ENCODE measurements at regions not wholly inside any gene's neighbourhood (a gene's known extent, or its start where the extent isn't known, plus 50 kb on each side); places are given as distances from the start of the nearest gene placed in this dataset.

- no peak for FAIRE-seq
- no peaks in the 10 kb centered on the region for H4K20me1 ChIP-seq (ENCODE audit: control insufficient read depth, extremely low read depth, insufficient read depth, low read length)
- no peak overlapping the region for H3K4me2 ChIP-seq (ENCODE audit: control insufficient read depth, extremely low read depth, insufficient read depth, low read depth, low read length)
- TF ChIP-seq, protein P1, sequence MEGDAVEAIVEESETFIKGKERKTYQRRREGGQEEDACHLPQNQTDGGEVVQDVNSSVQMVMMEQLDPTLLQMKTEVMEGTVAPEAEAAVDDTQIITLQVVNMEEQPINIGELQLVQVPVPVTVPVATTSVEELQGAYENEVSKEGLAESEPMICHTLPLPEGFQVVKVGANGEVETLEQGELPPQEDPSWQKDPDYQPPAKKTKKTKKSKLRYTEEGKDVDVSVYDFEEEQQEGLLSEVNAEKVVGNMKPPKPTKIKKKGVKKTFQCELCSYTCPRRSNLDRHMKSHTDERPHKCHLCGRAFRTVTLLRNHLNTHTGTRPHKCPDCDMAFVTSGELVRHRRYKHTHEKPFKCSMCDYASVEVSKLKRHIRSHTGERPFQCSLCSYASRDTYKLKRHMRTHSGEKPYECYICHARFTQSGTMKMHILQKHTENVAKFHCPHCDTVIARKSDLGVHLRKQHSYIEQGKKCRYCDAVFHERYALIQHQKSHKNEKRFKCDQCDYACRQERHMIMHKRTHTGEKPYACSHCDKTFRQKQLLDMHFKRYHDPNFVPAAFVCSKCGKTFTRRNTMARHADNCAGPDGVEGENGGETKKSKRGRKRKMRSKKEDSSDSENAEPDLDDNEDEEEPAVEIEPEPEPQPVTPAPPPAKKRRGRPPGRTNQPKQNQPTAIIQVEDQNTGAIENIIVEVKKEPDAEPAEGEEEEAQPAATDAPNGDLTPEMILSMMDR (optimal IDR thresholded peaks at IDR 0.05 in 1 of 3, IDR thresholded peaks at IDR 0.05 in 1 of 3, conservative IDR thresholded peaks at IDR 0.05 in 1 of 3; ENCODE audit: extremely low read depth in 1 of 3, insufficient read depth in 2 of 3, low read length in 3 of 3): no peak
- no peak for TF ChIP-seq EZH2 (IDR thresholded peaks at IDR 0.05; ENCODE audit: low read length)
- no peak overlapping the region for H2AFZ ChIP-seq (ENCODE audit: control insufficient read depth, low read length)
- H3K4me1 ChIP-seq (ENCODE audit: control insufficient read depth, extremely low read depth, insufficient read depth, low read length): no peaks in the 10 kb centered on the region
- no peaks in the 10 kb centered on the region for H3K27me3 ChIP-seq (ENCODE audit: control insufficient read depth, extremely low read depth, insufficient read depth, low read length)
- no peak overlapping the region for H3K9ac ChIP-seq (ENCODE audit: control insufficient read depth, extremely low read depth, insufficient read depth, low read length)
- H3K4me3 ChIP-seq (ENCODE audit: control insufficient read depth in 2 of 3, extremely low read depth in 1 of 3, insufficient read depth in 2 of 3, low read depth in 1 of 3, low read length in 3 of 3): no peak overlapping the region
- H3K36me3 ChIP-seq (ENCODE audit: control insufficient read depth in 2 of 2, extremely low read depth in 1 of 2, insufficient read depth in 2 of 2, low read length in 2 of 2): no peaks in the 10 kb centered on the region
- H3K9me1 ChIP-seq (ENCODE audit: control insufficient read depth, extremely low read depth, insufficient read depth, low read length): no peaks in the 10 kb centered on the region
- H3K9me3 ChIP-seq (ENCODE audit: control insufficient read depth, low read depth, low read length): no peaks in the 10 kb centered on the region
- H3K79me2 ChIP-seq (ENCODE audit: control insufficient read depth, insufficient read depth, low read length): no peaks in the 10 kb centered on the region
- DNase-seq (ENCODE audit: low read depth, low spot score): no peak
- no peak overlapping the region for H3K27ac ChIP-seq (ENCODE audit: control insufficient read depth, insufficient read depth, low read length)
- dilution Hi-C loops (cut with MboI; ENCODE audit: extremely low pct_ligation_motif_present, low sequenced_read_pairs): no loop called here
Measured at GRCh38 chr4:74559853-74560252, 114.9 kb downstream of the AREG start.

DNA sequence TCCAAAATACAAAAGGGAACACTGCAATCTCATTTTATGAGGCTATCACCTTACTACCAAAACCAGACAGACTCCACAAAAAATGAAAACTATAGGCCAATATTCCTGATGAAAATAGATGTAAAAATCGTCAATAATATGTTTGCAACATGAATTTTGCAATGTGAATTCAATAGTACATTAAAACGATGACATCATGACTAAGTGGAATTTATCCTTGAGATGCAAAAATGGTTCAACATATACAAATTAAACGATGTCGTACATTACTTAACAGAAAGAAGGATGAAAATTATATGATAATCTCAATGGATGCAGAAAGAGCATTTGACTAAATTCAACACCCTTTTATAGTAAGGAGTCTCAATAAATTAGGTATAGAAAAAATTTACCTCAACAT is 123.0 kb downstream of the AREG start:
- TF ChIP-seq EZH2 (IDR thresholded peaks at IDR 0.05; ENCODE audit: low read length): no peak
- TF ChIP-seq, protein P1 (optimal IDR thresholded peaks at IDR 0.05 in 1 of 3, IDR thresholded peaks at IDR 0.05 in 1 of 3, conservative IDR thresholded peaks at IDR 0.05 in 1 of 3; ENCODE audit: extremely low read depth in 1 of 3, insufficient read depth in 2 of 3, low read length in 3 of 3): no peak
- DNase-seq (ENCODE audit: low read depth, low spot score) (no peak), FAIRE-seq (no peak)
- dilution Hi-C loops (cut with MboI; ENCODE audit: extremely low pct_ligation_motif_present, low sequenced_read_pairs): no loop called here
- Histone ChIP-seq H2AFZ (ENCODE audit: control insufficient read depth, low read length) (no peak overlapping the region), H3K9me3 (ENCODE audit: control insufficient read depth, low read depth, low read length) (no peaks in the 10 kb centered on the region), H3K4me2 (ENCODE audit: control insufficient read depth, extremely low read depth, insufficient read depth, low read depth, low read length) (no peak overlapping the region), H3K9me1 (ENCODE audit: control insufficient read depth, extremely low read depth, insufficient read depth, low read length) (no peaks in the 10 kb centered on the region), H3K27ac (ENCODE audit: control insufficient read depth, insufficient read depth, low read length) (no peak overlapping the region), H3K4me3 (ENCODE audit: control insufficient read depth in 2 of 3, extremely low read depth in 1 of 3, insufficient read depth in 2 of 3, low read depth in 1 of 3, low read length in 3 of 3) (no peak overlapping the region), H3K79me2 (ENCODE audit: control insufficient read depth, insufficient read depth, low read length) (no peaks in the 10 kb centered on the region), H3K9ac (ENCODE audit: control insufficient read depth, extremely low read depth, insufficient read depth, low read length) (no peak overlapping the region), H3K27me3 (ENCODE audit: control insufficient read depth, extremely low read depth, insufficient read depth, low read length) (no peaks in the 10 kb centered on the region), H3K36me3 (ENCODE audit: control insufficient read depth in 2 of 2, extremely low read depth in 1 of 2, insufficient read depth in 2 of 2, low read length in 2 of 2) (no peaks in the 10 kb centered on the region), H4K20me1 (ENCODE audit: control insufficient read depth, extremely low read depth, insufficient read depth, low read length) (no peaks in the 10 kb centered on the region), H3K4me1 (ENCODE audit: control insufficient read depth, extremely low read depth, insufficient read depth, low read length) (no peaks in the 10 kb centered on the region)
